Right ventricle myocardium inferior (tissue), 1 donor: ENCODE measurements at regions not wholly inside any gene's neighbourhood (a gene's known extent, or its start where the extent isn't known, plus 50 kb on each side); places are given as distances from the start of the nearest gene placed in this dataset.
A peak's percentile ranks its signal among the peaks of the same experiment; 100 is the strongest.

Experiments
- ATAC-seq: fragments of 200-7000 bp; cut with Tn5 transposase; one replicate; pipeline ENCODE4 v1.9.1; 2020; ENCODE audit warnings: mild to moderate bottlenecking, moderate library complexity
- DNase-seq: peaks from one replicate; pipeline ENCODE4 v3.0.0; 2021; ENCODE audit errors: missing footprints
- intact Hi-C: fragments of 100-400 bp; cut with DNase I; formaldehyde crosslinking; loops from one replicate; pipeline ENCODE4 v1.11.0; 2022
- donor health status: DM: no; HTN: yes; CAD: no; lungs with severe emphysema.

GRCh38 chr14:38915125-38915524 lies 187.9 kb downstream of the SEC23A start:
- ATAC-seq: no peak
- intact Hi-C loops: no loop called here
- DNase-seq: no peak

- intact Hi-C loops: no loop called here
- DNase-seq (no peak), ATAC-seq (no peak)
These were observed 192.9 kb downstream of the SEC23A start for GRCh38 chr14:38910092-38910491.

GRCh38 chr14:38904959-38905358 lies 198.1 kb downstream of the SEC23A start:
- intact Hi-C loops: no loop called here
- DNase-seq (no peak), ATAC-seq (no peak)

GRCh38 chr14:38901791-38902190 lies 201.2 kb downstream of the SEC23A start:
- intact Hi-C loops: no loop called here
- ATAC-seq (no peak), DNase-seq (no peak)

- intact Hi-C loops: no loop called here
- ATAC-seq (no peak), DNase-seq (no peak)
These were observed 202.1 kb downstream of the SEC23A start for GRCh38 chr14:38900887-38901286.

GRCh38 chr14:38887696-38888095 lies 215.3 kb downstream of the SEC23A start:
- ATAC-seq (peak; percentile 26), DNase-seq (no peak)
- intact Hi-C loops: no loop called here

GRCh38 chr14:38884109-38884508 lies 218.9 kb downstream of the SEC23A start:
- ATAC-seq: no peak
- intact Hi-C loops: no loop called here
- DNase-seq: no peak

- DNase-seq (no peak), ATAC-seq (no peak)
- intact Hi-C loops: no loop called here
These were observed 219.9 kb downstream of the SEC23A start for GRCh38 chr14:38883127-38883526.

- intact Hi-C loops: no loop called here
- DNase-seq (no peak), ATAC-seq (no peak)
These were observed 220.5 kb downstream of the SEC23A start for GRCh38 chr14:38882533-38882932.

- ATAC-seq (no peak), DNase-seq (no peak)
- intact Hi-C loops: no loop called here
These were observed 222.2 kb downstream of the SEC23A start for GRCh38 chr14:38880643-38881524.

- no peak for DNase-seq
- no peak for ATAC-seq
- intact Hi-C loops: loop anchor here (5.0 kb wide), 2 partner anchors 114 to 134 kb away; no protein-coding TSS in a partner anchor
These were observed 225.2 kb downstream of the SEC23A start for GRCh38 chr14:38877744-38878388.

- ATAC-seq: no peak
- no peak for DNase-seq
- intact Hi-C loops: loop anchor here (5.0 kb wide), 2 partner anchors 118 to 138 kb away; no protein-coding TSS in a partner anchor
These were observed 228.3 kb downstream of the SEC23A start for GRCh38 chr14:38874721-38875120.

GRCh38 chr14:38873941-38874612 lies 229.0 kb downstream of the SEC23A start:
- intact Hi-C loops: no loop called here
- DNase-seq (no peak), ATAC-seq (no peak)

GRCh38 chr14:38870296-38870836 lies 232.7 kb downstream of the SEC23A start:
- ATAC-seq (no peak), DNase-seq (no peak)
- intact Hi-C loops: no loop called here

GRCh38 chr14:38868399-38869290 lies 234.4 kb downstream of the SEC23A start:
- intact Hi-C loops: loop anchor here (5.0 kb wide), 1 partner anchor 966 kb away; no protein-coding TSS in a partner anchor
- DNase-seq (no peak), ATAC-seq (no peak)

GRCh38 chr14:38867561-38868150 lies 235.4 kb downstream of the SEC23A start:
- intact Hi-C loops: loop anchor here (2.0 to 5.0 kb wide), 2 partner anchors 145 to 965 kb away; no protein-coding TSS in a partner anchor
- ATAC-seq: peak; percentile 86
- peak; percentile 68 for DNase-seq

GRCh38 chr14:38866461-38866860 lies 236.6 kb downstream of the SEC23A start:
- no peak for DNase-seq
- intact Hi-C loops: loop anchor here (2.0 to 5.0 kb wide), 2 partner anchors 144 to 964 kb away; no protein-coding TSS in a partner anchor
- ATAC-seq: peak; percentile 39

GRCh38 chr14:38862366-38862765 lies 240.7 kb downstream of the SEC23A start:
- ATAC-seq: no peak
- no peak for DNase-seq
- intact Hi-C loops: no loop called here
